ENCODE measurements at regions not wholly inside any gene's neighbourhood (a gene's known extent, or its start where the extent isn't known, plus 50 kb on each side); places are given as distances from the start of the nearest gene placed in this dataset.

GRCh38 chr9:86997156-86997555 lies 49.9 kb upstream of the GAS1 start:
- Histone ChIP-seq H3K4me1 (no peaks in the 10 kb centered on the region), H3K9me3 (no peaks in the 10 kb centered on the region), H3K4me3 (no peak overlapping the region), H3K27ac (no peak overlapping the region), H3K27me3 (no peaks in the 10 kb centered on the region), H3K36me3 (no peaks in the 10 kb centered on the region)
- TF ChIP-seq CTCF (IDR thresholded peaks at IDR 0.05) (peak in 1 of 7 experiments; percentile 19), POLR2AphosphoS5 (IDR thresholded peaks at IDR 0.05) (no peak), EP300 (IDR thresholded peaks at IDR 0.05) (no peak), POLR2A (IDR thresholded peaks at IDR 0.05) (no peak)
- intact Hi-C loops (cut with DNase I; ENCODE audit: low total_unique reads), result no loop called here
- no peak for DNase-seq
- WGBS, 5 donors, result 36 to 52% (median 49%) methylated on average over 2 of the region's 2 CpGs

- H3K27me3 ChIP-seq, result no peaks in the 10 kb centered on the region
- TF ChIP-seq POLR2AphosphoS5 (IDR thresholded peaks at IDR 0.05) (no peak), EP300 (IDR thresholded peaks at IDR 0.05) (no peak), CTCF (IDR thresholded peaks at IDR 0.05) (no peak), POLR2A (IDR thresholded peaks at IDR 0.05) (no peak)
- no peak overlapping the region for H3K27ac ChIP-seq
- no peaks in the 10 kb centered on the region for H3K36me3 ChIP-seq
- no peak overlapping the region for H3K4me3 ChIP-seq
- intact Hi-C loops (cut with DNase I; ENCODE audit: low total_unique reads), result no loop called here
- no peaks in the 10 kb centered on the region for H3K4me1 ChIP-seq
- DNase-seq, result no peak
- 59 to 74% (median 62%) methylated on average over 2 of the region's 2 CpGs for WGBS, 5 donors
- no peaks in the 10 kb centered on the region for H3K9me3 ChIP-seq
These were observed 50.6 kb upstream of the GAS1 start for GRCh38 chr9:86997951-86998350.

GRCh38 chr9:87002517-87002916 lies 55.2 kb upstream of the GAS1 start:
- Histone ChIP-seq H3K27me3 (no peaks in the 10 kb centered on the region), H3K9me3 (no peaks in the 10 kb centered on the region), H3K27ac (no peak overlapping the region), H3K4me1 (peaks cover 0 to 4% (median 3%) of the 10 kb centered on the region in 4 donors), H3K36me3 (no peaks in the 10 kb centered on the region), H3K4me3 (no peak overlapping the region)
- TF ChIP-seq CTCF (IDR thresholded peaks at IDR 0.05), result no peak
- TF ChIP-seq EP300 (IDR thresholded peaks at IDR 0.05), result no peak
- no peak for TF ChIP-seq POLR2A (IDR thresholded peaks at IDR 0.05)
- no peak for TF ChIP-seq POLR2AphosphoS5 (IDR thresholded peaks at IDR 0.05)
- DNase-seq, result no peak
- intact Hi-C loops (cut with DNase I; ENCODE audit: low total_unique reads), result no loop called here
- WGBS, 5 donors, result 90 to 96% (median 94%) methylated on average over 2 of the region's 2 CpGs

- Histone ChIP-seq H3K9me3 (no peaks in the 10 kb centered on the region), H3K36me3 (no peaks in the 10 kb centered on the region), H3K27me3 (no peaks in the 10 kb centered on the region), H3K4me3 (no peak overlapping the region), H3K4me1 (peaks cover 0 to 17% (median 9%) of the 10 kb centered on the region in 4 donors), H3K27ac (no peak overlapping the region)
- DNase-seq, result no peak
- TF ChIP-seq POLR2AphosphoS5 (IDR thresholded peaks at IDR 0.05) (no peak), EP300 (IDR thresholded peaks at IDR 0.05) (no peak), CTCF (IDR thresholded peaks at IDR 0.05) (no peak), POLR2A (IDR thresholded peaks at IDR 0.05) (no peak)
- intact Hi-C loops (cut with DNase I; ENCODE audit: low total_unique reads), result no loop called here
These were observed 56.7 kb upstream of the GAS1 start for GRCh38 chr9:87004016-87004415.

Measured in stomach (tissue), 8 donors.